HEK293 (cell line): ENCODE measurements at regions not wholly inside any gene's neighbourhood (a gene's known extent, or its start where the extent isn't known, plus 50 kb on each side); places are given as distances from the start of the nearest gene placed in this dataset.

ENCODE experiments used
- CTCF ChIA-PET: fragments of 350-600 bp; formaldehyde crosslinking; extraction: SDS; loops from one replicate; lab custom pipeline; 2021; ENCODE audit warnings: antibody characterized with exemption; lab: Yijun Ruan, JAX
- POLR2A ChIA-PET: fragments of 300-600 bp; formaldehyde crosslinking; extraction: SDS; loops from one replicate; lab custom pipeline; 2020; ENCODE audit warnings: antibody characterized with exemption, inconsistent platforms; lab: Yijun Ruan, JAX
- H3K27ac ChIP-seq: fragments of 200-500 bp; sonication (Bioruptor generic); 2 replicates; pipeline ENCODE4 v1.5.1; 2014; ENCODE audit warnings: low read depth, low read length, control low read depth, inconsistent platforms; ENCODE audit errors: extremely low read depth
- H3K36me3 ChIP-seq, 2 experiments: fragments of 200-500 bp in 1 of 2; sonication (Bioruptor generic) in 1 of 2; 1 replicate in 1 of 2; 2 replicates in 1 of 2; pipeline ENCODE4 v1.5.1; 2014 to 2017; ENCODE audit warnings: inconsistent platforms in 2 of 2, low read length in 2 of 2; ENCODE audit not compliant: control insufficient read depth in 2 of 2, insufficient read depth in 1 of 2
- H3K4me1 ChIP-seq: fragments of 200-500 bp; sonication (Bioruptor generic); 2 replicates; pipeline ENCODE4 v1.5.1; 2014; ENCODE audit warnings: mild to moderate bottlenecking, low read length, inconsistent platforms; ENCODE audit not compliant: control insufficient read depth, insufficient read depth
- H3K4me3 ChIP-seq: 2 replicates; pipeline ENCODE4 v1.5.1; 2011; ENCODE audit warnings: low read depth, mild to moderate bottlenecking, control low read depth, low read length, moderate library complexity
- H3K9me3 ChIP-seq: fragments of 200-500 bp; sonication (Bioruptor generic); 2 replicates; pipeline ENCODE4 v1.5.1; 2014; ENCODE audit warnings: low read depth, low read length, inconsistent platforms; ENCODE audit not compliant: control insufficient read depth, insufficient read depth
- HOXD13 ChIP-seq: sonication (generic); formaldehyde crosslinking; IDR thresholded peaks from 2 replicates; pipeline ENCODE4 v1.8.0; 2022; ENCODE audit warnings: missing genetic modification reagents, borderline replicate concordance
- KLF16 ChIP-seq: fragments of 450-650 bp; formaldehyde crosslinking; IDR thresholded peaks from 2 replicates; pipeline ENCODE4 v1.5.1; 2017; ENCODE audit warnings: missing biosample characterization, missing genetic modification characterization
- SP2 ChIP-seq: fragments of 450-650 bp; formaldehyde crosslinking; IDR thresholded peaks from 2 replicates; pipeline ENCODE4 v1.5.1; 2016; ENCODE audit warnings: missing biosample characterization, missing genetic modification characterization
- ZNF19 ChIP-seq: fragments of 450-650 bp; formaldehyde crosslinking; IDR thresholded peaks from 2 replicates; pipeline ENCODE4; 2016; ENCODE audit warnings: missing biosample characterization, missing genetic modification characterization, low read depth
- ZNF23 ChIP-seq: fragments of 450-650 bp; formaldehyde crosslinking; IDR thresholded peaks from 2 replicates; pipeline ENCODE4 v1.5.1; 2016; ENCODE audit warnings: missing biosample characterization, missing genetic modification characterization, borderline replicate concordance
- ZNF274 ChIP-seq, 2 experiments: fragments of 200-500 bp in 1 of 2; fragments of 450-650 bp in 1 of 2; sonication (Bioruptor generic) in 1 of 2; formaldehyde crosslinking in 1 of 2; IDR thresholded peaks; 2 replicates each; pipeline versions ENCODE4 v1.5.1 to v1.6.1; 2014 to 2016; ENCODE audit warnings: borderline replicate concordance in 1 of 2, inconsistent platforms in 1 of 2, low read length in 1 of 2, missing biosample characterization in 1 of 2, missing genetic modification characterization in 1 of 2
- ZNF302 ChIP-seq: fragments of 450-650 bp; formaldehyde crosslinking; IDR thresholded peaks from 2 replicates; pipeline ENCODE4 v1.5.1; 2016; ENCODE audit warnings: missing biosample characterization, missing genetic modification characterization, low read depth
- ZNF354C ChIP-seq: fragments of 450-650 bp; formaldehyde crosslinking; IDR thresholded peaks from 2 replicates; pipeline ENCODE4 v1.5.1; 2016; ENCODE audit warnings: missing biosample characterization, missing genetic modification characterization, low read depth, borderline replicate concordance
- ZNF521 ChIP-seq: fragments of 450-650 bp; formaldehyde crosslinking; IDR thresholded peaks from 2 replicates; pipeline ENCODE4 v1.5.1; 2017; ENCODE audit warnings: missing biosample characterization, mild to moderate bottlenecking, missing genetic modification characterization
- ZNF529 ChIP-seq: fragments of 450-650 bp; formaldehyde crosslinking; IDR thresholded peaks from 2 replicates; pipeline ENCODE4 v1.5.1; 2017; ENCODE audit warnings: missing genetic modification characterization, missing biosample characterization; ENCODE audit not compliant: insufficient replicate concordance
- ZNF530 ChIP-seq: fragments of 450-650 bp; formaldehyde crosslinking; IDR thresholded peaks from 2 replicates; pipeline ENCODE4 v1.5.1; 2016; ENCODE audit warnings: low read depth, missing biosample characterization, missing genetic modification characterization
- ZNF660 ChIP-seq: fragments of 450-650 bp; IDR thresholded peaks from 2 replicates; pipeline ENCODE4 v1.5.1; 2018; ENCODE audit warnings: missing biosample characterization, mild to moderate bottlenecking, missing genetic modification characterization
- ZNF670 ChIP-seq: fragments of 450-650 bp; formaldehyde crosslinking; IDR thresholded peaks from 2 replicates; pipeline ENCODE4 v1.5.1; 2016; ENCODE audit warnings: missing biosample characterization, missing genetic modification characterization, low read depth
- ZNF830 ChIP-seq: fragments of 450-650 bp; IDR thresholded peaks from 2 replicates; pipeline ENCODE4 v1.5.0; 2018; ENCODE audit warnings: missing biosample characterization, missing genetic modification characterization, low read depth, mild to moderate bottlenecking, moderate library complexity
- ZNF837 ChIP-seq: fragments of 450-650 bp; formaldehyde crosslinking; IDR thresholded peaks from 2 replicates; pipeline ENCODE4 v1.5.1; 2016; ENCODE audit warnings: missing biosample characterization, missing genetic modification characterization
- ZSCAN30 ChIP-seq: fragments of 450-650 bp; IDR thresholded peaks from 2 replicates; pipeline ENCODE4 v1.5.1; 2018; ENCODE audit warnings: missing biosample characterization, mild to moderate bottlenecking, missing genetic modification characterization, moderate library complexity
- TF ChIP-seq, protein P1 (sequence below): fragments of 450-650 bp; formaldehyde crosslinking; IDR thresholded peaks from 2 replicates; pipeline ENCODE4 v1.5.1; 2016; ENCODE audit warnings: missing biosample characterization, missing genetic modification characterization
- TF ChIP-seq, protein P2 (sequence below): fragments of 450-650 bp; formaldehyde crosslinking; IDR thresholded peaks from 2 replicates; pipeline ENCODE4 v1.5.1; 2016; ENCODE audit warnings: missing biosample characterization, missing genetic modification characterization, borderline replicate concordance
- TF ChIP-seq, protein P3 (sequence below): fragments of 450-650 bp; formaldehyde crosslinking; IDR thresholded peaks from 2 replicates; pipeline ENCODE4 v1.5.1; 2017; ENCODE audit warnings: missing biosample characterization, missing genetic modification characterization
- TF ChIP-seq, protein P4 (sequence below): fragments of 450-650 bp; formaldehyde crosslinking; IDR thresholded peaks from 2 replicates; pipeline ENCODE4 v1.5.1; 2016; ENCODE audit warnings: missing biosample characterization, missing genetic modification characterization
- TF ChIP-seq, protein P5 (sequence below): sonication (generic); formaldehyde crosslinking; IDR thresholded peaks from 2 replicates; pipeline ENCODE4 v1.8.1; 2022; ENCODE audit warnings: mild to moderate bottlenecking, moderate library complexity, missing genetic modification reagents
- TF ChIP-seq, protein P6 (sequence below): fragments of 450-650 bp; formaldehyde crosslinking; IDR thresholded peaks from 2 replicates; pipeline ENCODE4 v1.5.1; 2016; ENCODE audit warnings: missing biosample characterization, missing genetic modification characterization, borderline replicate concordance

DNA sequence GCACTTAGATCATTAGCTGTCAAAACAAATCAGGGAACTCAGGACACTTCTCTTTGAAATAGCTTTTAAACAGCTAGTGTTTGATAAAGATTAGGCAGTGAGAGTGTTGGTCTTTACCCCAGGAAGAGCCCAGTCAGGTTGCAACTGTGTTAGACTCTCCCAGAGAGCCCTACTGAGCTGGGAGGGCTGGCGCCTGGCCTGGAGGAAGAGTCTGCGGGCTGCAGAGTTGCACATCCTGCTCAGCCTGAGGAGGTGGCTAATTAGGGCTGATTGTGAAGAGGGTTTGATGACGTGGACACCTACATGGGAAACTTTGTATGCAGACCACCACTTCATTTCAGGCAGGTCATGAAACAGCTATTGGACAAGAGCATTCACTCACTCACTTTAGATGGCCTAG lies 112.0 kb downstream of the TMEM174 start (continued):
- TF ChIP-seq, protein P1, sequence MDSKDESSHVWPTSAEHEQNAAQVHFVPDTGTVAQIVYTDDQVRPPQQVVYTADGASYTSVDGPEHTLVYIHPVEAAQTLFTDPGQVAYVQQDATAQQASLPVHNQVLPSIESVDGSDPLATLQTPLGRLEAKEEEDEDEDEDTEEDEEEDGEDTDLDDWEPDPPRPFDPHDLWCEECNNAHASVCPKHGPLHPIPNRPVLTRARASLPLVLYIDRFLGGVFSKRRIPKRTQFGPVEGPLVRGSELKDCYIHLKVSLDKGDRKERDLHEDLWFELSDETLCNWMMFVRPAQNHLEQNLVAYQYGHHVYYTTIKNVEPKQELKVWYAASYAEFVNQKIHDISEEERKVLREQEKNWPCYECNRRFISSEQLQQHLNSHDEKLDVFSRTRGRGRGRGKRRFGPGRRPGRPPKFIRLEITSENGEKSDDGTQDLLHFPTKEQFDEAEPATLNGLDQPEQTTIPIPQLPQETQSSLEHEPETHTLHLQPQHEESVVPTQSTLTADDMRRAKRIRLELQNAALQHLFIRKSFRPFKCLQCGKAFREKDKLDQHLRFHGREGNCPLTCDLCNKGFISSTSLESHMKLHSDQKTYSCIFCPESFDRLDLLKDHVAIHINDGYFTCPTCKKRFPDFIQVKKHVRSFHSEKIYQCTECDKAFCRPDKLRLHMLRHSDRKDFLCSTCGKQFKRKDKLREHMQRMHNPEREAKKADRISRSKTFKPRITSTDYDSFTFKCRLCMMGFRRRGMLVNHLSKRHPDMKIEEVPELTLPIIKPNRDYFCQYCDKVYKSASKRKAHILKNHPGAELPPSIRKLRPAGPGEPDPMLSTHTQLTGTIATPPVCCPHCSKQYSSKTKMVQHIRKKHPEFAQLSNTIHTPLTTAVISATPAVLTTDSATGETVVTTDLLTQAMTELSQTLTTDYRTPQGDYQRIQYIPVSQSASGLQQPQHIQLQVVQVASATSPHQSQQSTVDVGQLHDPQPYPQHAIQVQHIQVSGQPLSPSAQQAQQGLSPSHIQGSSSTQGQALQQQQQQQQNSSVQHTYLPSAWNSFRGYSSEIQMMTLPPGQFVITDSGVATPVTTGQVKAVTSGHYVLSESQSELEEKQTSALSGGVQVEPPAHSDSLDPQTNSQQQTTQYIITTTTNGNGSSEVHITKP: 0 out of 2 replicates have a peak, but pooled peaks have one; percentile 42
- TF ChIP-seq ZSCAN30: no peak

DNA sequence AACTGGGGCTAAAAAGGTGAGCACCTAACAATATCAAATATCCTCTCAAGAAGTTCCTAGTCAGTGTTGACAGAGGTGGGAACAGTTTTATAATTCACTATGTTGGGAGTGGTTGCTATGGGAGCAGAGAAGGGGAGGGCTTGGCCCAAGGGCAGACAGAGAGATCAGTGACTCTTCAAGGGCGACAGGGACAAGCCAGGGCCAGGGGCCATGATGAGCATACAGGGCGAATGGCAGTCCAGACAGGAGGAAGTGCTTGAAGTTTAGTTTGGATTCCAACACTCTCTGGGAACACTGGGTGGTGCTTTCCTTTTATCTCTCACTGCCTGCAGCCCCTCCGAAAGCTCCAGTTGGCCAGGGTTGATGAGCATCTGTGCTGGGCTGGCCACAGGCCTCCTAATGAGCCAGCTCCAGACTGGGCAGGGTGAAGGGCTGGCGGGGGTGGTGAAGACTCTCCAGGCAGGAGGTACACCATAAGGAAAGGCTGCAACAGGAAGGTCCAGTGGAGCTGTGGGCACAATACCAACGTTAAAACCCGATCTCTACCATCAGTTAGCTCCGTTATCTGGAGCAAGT lies 111.3 kb downstream of the TMEM174 start:
- Histone ChIP-seq H3K27ac (no peak overlapping the region), H3K4me1 (peaks cover 27% of the 10 kb centered on the region), H3K9me3 (no peaks in the 10 kb centered on the region), H3K4me3 (no peak overlapping the region), H3K36me3 (no peaks in the 10 kb centered on the region)
- ChIA-PET POLR2A (interaction anchor here (1.3 kb wide), 1 partner anchor 164 kb away, joined by 3 read pairs; the partner anchor contains the start of gene FOXD1), CTCF (interaction anchor here (0.6 to 1.6 kb wide), 6 partner anchors 9 to 465 kb away, joined by 3 to 13 read pairs (median 4); no protein-coding TSS in a partner anchor)
- TF ChIP-seq ZNF837 (no peak), ZNF529 (tag by site-specific recombination) (no peak), ZNF274 (IDR thresholded peaks at IDR 0.05; ENCODE audit: low read length) (no peak), ZNF274 (tag by site-specific recombination; IDR thresholded peaks at IDR 0.05; ENCODE audit: borderline replicate concordance) (no peak), HOXD13 (CRISPR knock-in tag) (no peak), KLF16 (no peak), ZNF23 (no peak), ZNF530 (tag by site-specific recombination) (no peak), ZNF830 (tag by site-specific recombination) (no peak), ZNF354C (tag by site-specific recombination) (no peak), ZNF670 (no peak), ZNF660 (tag by site-specific recombination) (no peak), SP2 (tag by site-specific recombination) (no peak), ZNF521 (tag by site-specific recombination) (no peak), ZNF19 (tag by site-specific recombination) (no peak), ZNF302 (no peak)
- TF ChIP-seq, protein P2, sequence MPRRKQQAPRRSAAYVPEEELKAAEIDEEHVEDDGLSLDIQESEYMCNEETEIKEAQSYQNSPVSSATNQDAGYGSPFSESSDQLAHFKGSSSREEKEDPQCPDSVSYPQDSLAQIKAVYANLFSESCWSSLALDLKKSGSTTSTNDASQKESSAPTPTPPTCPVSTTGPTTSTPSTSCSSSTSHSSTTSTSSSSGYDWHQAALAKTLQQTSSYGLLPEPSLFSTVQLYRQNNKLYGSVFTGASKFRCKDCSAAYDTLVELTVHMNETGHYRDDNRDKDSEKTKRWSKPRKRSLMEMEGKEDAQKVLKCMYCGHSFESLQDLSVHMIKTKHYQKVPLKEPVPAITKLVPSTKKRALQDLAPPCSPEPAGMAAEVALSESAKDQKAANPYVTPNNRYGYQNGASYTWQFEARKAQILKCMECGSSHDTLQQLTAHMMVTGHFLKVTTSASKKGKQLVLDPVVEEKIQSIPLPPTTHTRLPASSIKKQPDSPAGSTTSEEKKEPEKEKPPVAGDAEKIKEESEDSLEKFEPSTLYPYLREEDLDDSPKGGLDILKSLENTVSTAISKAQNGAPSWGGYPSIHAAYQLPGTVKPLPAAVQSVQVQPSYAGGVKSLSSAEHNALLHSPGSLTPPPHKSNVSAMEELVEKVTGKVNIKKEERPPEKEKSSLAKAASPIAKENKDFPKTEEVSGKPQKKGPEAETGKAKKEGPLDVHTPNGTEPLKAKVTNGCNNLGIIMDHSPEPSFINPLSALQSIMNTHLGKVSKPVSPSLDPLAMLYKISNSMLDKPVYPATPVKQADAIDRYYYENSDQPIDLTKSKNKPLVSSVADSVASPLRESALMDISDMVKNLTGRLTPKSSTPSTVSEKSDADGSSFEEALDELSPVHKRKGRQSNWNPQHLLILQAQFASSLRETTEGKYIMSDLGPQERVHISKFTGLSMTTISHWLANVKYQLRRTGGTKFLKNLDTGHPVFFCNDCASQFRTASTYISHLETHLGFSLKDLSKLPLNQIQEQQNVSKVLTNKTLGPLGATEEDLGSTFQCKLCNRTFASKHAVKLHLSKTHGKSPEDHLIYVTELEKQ (tag by site-specific recombination): no peak
- TF ChIP-seq, protein P3, sequence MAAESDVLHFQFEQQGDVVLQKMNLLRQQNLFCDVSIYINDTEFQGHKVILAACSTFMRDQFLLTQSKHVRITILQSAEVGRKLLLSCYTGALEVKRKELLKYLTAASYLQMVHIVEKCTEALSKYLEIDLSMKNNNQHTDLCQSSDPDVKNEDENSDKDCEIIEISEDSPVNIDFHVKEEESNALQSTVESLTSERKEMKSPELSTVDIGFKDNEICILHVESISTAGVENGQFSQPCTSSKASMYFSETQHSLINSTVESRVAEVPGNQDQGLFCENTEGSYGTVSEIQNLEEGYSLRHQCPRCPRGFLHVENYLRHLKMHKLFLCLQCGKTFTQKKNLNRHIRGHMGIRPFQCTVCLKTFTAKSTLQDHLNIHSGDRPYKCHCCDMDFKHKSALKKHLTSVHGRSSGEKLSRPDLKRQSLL (tag by site-specific recombination): no peak
- TF ChIP-seq, protein P4, sequence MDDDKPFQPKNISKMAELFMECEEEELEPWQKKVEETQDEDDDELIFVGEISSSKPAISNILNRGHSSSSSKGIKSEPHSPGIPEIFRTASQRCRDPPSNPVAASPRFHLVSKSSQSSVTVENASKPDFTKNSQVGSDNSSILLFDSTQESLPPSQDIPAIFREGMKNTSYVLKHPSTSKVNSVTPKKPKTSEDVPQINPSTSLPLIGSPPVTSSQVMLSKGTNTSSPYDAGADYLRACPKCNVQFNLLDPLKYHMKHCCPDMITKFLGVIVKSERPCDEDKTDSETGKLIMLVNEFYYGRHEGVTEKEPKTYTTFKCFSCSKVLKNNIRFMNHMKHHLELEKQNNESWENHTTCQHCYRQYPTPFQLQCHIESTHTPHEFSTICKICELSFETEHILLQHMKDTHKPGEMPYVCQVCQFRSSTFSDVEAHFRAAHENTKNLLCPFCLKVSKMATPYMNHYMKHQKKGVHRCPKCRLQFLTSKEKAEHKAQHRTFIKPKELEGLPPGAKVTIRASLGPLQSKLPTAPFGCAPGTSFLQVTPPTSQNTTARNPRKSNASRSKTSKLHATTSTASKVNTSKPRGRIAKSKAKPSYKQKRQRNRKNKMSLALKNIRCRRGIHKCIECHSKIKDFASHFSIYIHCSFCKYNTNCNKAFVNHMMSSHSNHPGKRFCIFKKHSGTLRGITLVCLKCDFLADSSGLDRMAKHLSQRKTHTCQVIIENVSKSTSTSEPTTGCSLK (tag by site-specific recombination): no peak
- TF ChIP-seq, protein P5, sequence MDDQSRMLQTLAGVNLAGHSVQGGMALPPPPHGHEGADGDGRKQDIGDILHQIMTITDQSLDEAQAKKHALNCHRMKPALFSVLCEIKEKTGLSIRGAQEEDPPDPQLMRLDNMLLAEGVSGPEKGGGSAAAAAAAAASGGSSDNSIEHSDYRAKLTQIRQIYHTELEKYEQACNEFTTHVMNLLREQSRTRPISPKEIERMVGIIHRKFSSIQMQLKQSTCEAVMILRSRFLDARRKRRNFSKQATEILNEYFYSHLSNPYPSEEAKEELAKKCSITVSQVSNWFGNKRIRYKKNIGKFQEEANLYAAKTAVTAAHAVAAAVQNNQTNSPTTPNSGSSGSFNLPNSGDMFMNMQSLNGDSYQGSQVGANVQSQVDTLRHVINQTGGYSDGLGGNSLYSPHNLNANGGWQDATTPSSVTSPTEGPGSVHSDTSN (CRISPR knock-in tag): no peak
- TF ChIP-seq, protein P6, sequence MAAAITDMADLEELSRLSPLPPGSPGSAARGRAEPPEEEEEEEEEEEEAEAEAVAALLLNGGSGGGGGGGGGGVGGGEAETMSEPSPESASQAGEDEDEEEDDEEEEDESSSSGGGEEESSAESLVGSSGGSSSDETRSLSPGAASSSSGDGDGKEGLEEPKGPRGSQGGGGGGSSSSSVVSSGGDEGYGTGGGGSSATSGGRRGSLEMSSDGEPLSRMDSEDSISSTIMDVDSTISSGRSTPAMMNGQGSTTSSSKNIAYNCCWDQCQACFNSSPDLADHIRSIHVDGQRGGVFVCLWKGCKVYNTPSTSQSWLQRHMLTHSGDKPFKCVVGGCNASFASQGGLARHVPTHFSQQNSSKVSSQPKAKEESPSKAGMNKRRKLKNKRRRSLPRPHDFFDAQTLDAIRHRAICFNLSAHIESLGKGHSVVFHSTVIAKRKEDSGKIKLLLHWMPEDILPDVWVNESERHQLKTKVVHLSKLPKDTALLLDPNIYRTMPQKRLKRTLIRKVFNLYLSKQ: no peak
